ENCODE measurements at regions not wholly inside any gene's neighbourhood (a gene's known extent, or its start where the extent isn't known, plus 50 kb on each side); places are given as distances from the start of the nearest gene placed in this dataset.

DNA sequence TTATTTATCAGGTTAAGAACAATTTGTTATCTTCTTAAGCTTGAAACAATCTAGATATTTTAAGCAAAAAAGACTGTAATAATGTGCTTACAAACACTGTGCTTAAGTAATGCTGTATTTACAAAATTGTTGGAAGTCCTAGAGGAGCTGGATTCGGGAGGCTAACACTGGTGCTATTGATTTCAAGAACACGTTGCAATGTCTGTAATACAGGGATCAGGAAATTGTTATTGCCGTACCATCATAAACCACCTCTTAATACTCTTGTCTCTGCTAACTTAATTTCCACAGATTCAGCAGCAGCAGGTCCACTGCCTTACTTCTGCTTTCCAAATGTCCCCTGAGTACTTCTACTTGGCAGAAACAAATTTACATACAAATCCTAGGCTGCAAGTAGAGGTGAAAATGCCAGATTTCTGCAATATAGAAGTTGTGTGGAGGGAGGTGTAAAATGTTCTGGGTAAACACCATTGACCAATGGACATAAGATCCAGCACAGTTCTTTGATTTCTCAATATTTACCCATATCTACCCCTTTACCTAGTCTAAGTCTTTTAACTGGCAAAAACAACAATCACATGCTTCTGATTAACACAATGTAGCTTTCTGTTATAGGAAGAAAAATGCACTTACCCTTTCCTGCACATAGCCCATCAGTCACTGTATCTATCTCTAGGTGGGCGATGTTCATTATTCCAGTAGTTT, 663.4 kb downstream of the TMTC2 start:
- intact Hi-C loops (cut with micrococcal nuclease), result no loop called here
- Mint-ChIP-seq H3K4me1 (ENCODE audit: low read depth) (no peaks in the 10 kb centered on the region), H3K36me3 (ENCODE audit: low read depth) (no peaks in the 10 kb centered on the region), H3K27ac (no peak overlapping the region), H3K4me3 (no peak overlapping the region), H3K9me3 (no peaks in the 10 kb centered on the region), H3K27me3 (ENCODE audit: insufficient read depth) (no peaks in the 10 kb centered on the region)
- no peak for DNase-seq (ENCODE audit: low spot score)

DNA sequence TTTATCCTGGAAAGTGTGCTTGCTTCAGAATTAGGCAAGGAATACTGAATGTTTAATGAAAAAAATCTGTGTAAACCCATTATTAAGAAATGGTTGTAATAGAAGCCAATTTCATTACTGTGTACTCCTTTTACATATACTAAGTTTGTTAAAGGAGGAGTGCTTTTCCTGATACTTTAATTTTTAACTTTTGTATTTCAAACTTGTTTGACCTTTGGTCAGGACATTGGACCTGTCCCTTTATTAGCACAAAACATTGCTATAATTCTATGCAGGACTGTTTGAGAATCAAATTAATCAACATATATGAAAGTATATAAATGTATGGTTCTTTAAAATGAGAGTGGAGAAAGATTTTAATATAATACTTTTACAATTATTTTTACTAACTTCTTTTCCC, 659.6 kb downstream of the TMTC2 start:
- no peaks in the 10 kb centered on the region for H3K27me3 Mint-ChIP-seq (ENCODE audit: insufficient read depth)
- no peak overlapping the region for H3K27ac Mint-ChIP-seq
- H3K36me3 Mint-ChIP-seq (ENCODE audit: low read depth), result no peaks in the 10 kb centered on the region
- no peak for DNase-seq (ENCODE audit: low spot score)
- no peaks in the 10 kb centered on the region for H3K4me1 Mint-ChIP-seq (ENCODE audit: low read depth)
- no peak overlapping the region for H3K4me3 Mint-ChIP-seq
- intact Hi-C loops (cut with micrococcal nuclease), result no loop called here
- H3K9me3 Mint-ChIP-seq, result no peaks in the 10 kb centered on the region

DNA sequence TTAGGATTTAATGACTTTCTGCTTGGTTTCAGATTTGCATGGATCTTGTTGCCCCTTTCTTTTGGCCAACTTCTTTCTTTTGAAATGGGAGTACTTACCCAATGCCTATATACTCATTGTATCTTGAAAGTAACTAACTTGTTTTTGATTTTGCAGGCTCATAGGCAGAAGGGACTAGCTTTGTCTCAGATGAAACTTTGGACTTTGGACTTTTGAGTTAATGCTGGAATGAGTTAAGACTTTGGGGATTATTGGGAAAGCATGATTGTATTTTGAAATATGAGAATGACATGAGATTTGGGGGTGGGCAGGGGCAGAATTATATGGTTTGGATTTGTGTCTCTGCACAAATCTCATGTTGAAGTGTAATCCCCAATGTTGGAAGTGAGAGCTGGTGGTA, 657.1 kb downstream of the TMTC2 start:
- Mint-ChIP-seq H3K4me3 (no peak overlapping the region), H3K9me3 (no peaks in the 10 kb centered on the region)

DNA sequence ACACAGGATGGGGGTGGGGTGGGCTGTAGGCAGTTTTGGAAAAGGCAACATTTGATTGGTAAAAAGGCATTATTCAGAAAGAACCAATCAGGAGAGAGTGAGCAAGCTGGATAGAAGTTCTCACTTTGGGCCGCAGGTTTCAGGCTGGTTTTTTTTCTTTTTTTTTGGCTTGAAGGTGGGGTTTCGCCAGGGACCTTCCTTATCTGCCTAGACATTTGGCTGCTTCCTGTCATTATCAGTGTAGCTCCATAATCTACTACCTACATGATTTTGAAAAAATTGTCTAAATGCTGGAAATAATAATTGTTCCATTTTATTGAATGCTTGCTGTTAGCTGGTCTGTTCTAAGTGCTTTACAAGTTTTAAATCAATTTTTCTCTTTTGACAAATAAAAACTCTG, 649.0 kb downstream of the TMTC2 start:
- Mint-ChIP-seq H3K4me3 (no peak overlapping the region), H3K27me3 (ENCODE audit: insufficient read depth) (no peaks in the 10 kb centered on the region), H3K9me3 (no peaks in the 10 kb centered on the region), H3K27ac (no peak overlapping the region), H3K36me3 (ENCODE audit: low read depth) (no peaks in the 10 kb centered on the region), H3K4me1 (ENCODE audit: low read depth) (no peaks in the 10 kb centered on the region)
- intact Hi-C loops (cut with micrococcal nuclease), result no loop called here
- no peak for DNase-seq (ENCODE audit: low spot score)

More for the DNA sequence above, 657.1 kb downstream of the TMTC2 start:
- Mint-ChIP-seq H3K4me1 (ENCODE audit: low read depth) (no peaks in the 10 kb centered on the region), H3K27ac (no peak overlapping the region), H3K27me3 (ENCODE audit: insufficient read depth) (no peaks in the 10 kb centered on the region), H3K36me3 (ENCODE audit: low read depth) (no peaks in the 10 kb centered on the region)
- intact Hi-C loops (cut with micrococcal nuclease), result no loop called here
- no peak for DNase-seq (ENCODE audit: low spot score)

DNA sequence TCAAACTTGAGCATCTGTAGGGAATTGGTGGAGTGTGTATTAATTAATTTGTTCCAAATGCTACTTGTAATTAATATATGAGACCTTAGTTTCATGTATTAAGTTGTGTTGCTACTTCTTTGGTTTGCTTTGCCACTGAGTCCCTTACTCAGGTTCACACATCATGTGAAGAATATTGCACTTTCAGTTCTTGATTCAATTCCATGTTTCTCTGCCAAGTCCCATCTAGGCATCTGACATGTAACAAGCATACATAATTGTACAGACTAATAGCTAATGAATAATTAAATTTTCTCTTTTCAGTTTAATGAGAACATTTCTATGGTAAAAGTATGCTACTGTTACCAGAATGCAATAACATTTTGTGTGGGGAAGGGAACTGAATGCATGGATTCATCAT, 640.0 kb downstream of the TMTC2 start:
- Mint-ChIP-seq H3K4me3 (no peak overlapping the region), H3K27me3 (ENCODE audit: insufficient read depth) (no peaks in the 10 kb centered on the region), H3K4me1 (ENCODE audit: low read depth) (no peaks in the 10 kb centered on the region), H3K27ac (no peak overlapping the region), H3K9me3 (no peaks in the 10 kb centered on the region), H3K36me3 (ENCODE audit: low read depth) (no peaks in the 10 kb centered on the region)
- intact Hi-C loops (cut with micrococcal nuclease), result no loop called here
- no peak for DNase-seq (ENCODE audit: low spot score)

DNA sequence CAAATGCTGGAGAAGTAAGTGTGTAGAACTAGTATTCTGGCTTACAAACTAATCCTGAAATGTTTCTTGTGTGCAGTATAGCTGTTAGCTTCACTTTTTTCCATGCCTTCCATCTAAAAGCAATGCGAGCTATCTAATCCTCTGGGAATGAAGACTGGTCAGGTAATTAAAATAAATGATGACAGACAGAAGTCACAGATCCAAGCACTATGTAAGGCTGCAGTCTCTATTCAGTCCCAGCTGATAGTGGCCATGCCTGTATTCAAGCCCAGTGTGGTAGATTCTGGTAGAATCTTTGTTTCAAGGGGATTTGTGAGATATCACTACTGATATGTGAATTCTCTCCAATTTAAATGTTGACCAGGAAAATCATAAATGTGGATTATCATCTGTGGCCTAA, 637.2 kb downstream of the TMTC2 start:
- Mint-ChIP-seq H3K4me1 (ENCODE audit: low read depth) (no peaks in the 10 kb centered on the region), H3K36me3 (ENCODE audit: low read depth) (no peaks in the 10 kb centered on the region), H3K9me3 (no peaks in the 10 kb centered on the region), H3K4me3 (no peak overlapping the region), H3K27ac (no peak overlapping the region), H3K27me3 (ENCODE audit: insufficient read depth) (no peaks in the 10 kb centered on the region)
- DNase-seq (ENCODE audit: low spot score), result no peak
- intact Hi-C loops (cut with micrococcal nuclease), result no loop called here

DNA sequence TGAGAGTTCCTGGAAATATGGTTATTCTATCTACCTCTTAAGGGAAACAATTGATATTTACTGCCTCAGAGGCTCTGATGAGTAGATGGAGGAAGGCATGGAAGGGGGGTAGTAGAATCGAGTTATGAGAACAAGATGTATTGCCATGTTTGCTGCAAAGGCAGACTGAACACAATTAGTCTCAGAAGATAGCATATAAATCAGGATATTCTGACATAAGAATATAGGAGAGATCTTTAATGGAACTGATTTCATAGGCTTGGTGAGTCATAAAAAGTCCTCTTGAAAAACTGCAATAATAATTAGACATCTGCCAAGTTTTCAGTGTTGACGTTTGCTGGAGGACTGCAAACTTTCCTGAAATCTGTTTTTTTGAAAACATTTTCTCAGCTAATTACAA, 636.1 kb downstream of the TMTC2 start:
- Mint-ChIP-seq H3K36me3 (ENCODE audit: low read depth) (no peaks in the 10 kb centered on the region), H3K9me3 (no peaks in the 10 kb centered on the region), H3K4me3 (no peak overlapping the region), H3K27me3 (ENCODE audit: insufficient read depth) (no peaks in the 10 kb centered on the region), H3K4me1 (ENCODE audit: low read depth) (no peaks in the 10 kb centered on the region), H3K27ac (no peak overlapping the region)
- intact Hi-C loops (cut with micrococcal nuclease), result no loop called here
- DNase-seq (ENCODE audit: low spot score), result no peak

DNA sequence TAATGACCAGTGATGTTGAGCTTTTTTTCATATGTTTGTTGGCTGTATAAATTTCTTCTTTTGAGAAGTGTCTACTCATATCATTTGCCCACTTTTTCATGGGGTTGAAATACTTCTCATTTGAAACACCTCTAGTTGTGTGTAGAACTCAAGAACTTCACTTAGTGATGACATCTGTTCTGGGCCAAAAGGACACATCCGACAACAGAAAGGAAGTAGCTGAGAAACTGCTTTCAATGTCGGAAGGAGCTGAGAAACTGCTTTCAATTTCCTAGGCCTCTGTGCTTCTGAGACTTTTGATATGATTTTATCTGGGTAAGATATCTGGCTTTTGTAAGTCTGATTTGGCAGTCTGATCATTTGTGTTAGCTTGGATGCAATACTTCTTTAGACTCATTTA, 635.3 kb downstream of the TMTC2 start:
- intact Hi-C loops (cut with micrococcal nuclease), result no loop called here
- DNase-seq (ENCODE audit: low spot score), result no peak
- no peaks in the 10 kb centered on the region for H3K9me3 Mint-ChIP-seq
- H3K27ac Mint-ChIP-seq, result no peak overlapping the region
- no peaks in the 10 kb centered on the region for H3K4me1 Mint-ChIP-seq (ENCODE audit: low read depth)
- H3K4me3 Mint-ChIP-seq, result no peak overlapping the region
- no peaks in the 10 kb centered on the region for H3K36me3 Mint-ChIP-seq (ENCODE audit: low read depth)
- H3K27me3 Mint-ChIP-seq (ENCODE audit: insufficient read depth), result no peaks in the 10 kb centered on the region

DNA sequence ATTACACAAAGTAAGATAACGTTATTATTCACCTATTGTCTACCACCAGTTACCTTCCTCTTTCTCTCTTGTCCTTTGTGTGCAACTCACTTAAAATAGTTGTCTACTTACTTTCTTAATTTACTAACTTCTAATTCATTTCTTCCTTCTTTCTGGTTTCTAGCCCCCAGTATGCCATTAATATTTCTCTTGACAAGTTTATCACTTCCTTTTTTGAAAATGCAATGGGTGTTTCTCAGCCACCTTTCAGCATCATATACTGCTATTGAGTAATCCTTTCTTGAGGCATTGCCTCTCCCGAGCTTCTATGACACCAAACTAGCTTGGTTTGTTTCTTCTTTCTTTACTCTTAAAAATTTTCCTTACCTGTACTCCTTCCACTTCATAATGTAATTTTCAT, 633.6 kb downstream of the TMTC2 start:
- no peaks in the 10 kb centered on the region for H3K4me1 Mint-ChIP-seq (ENCODE audit: low read depth)
- H3K9me3 Mint-ChIP-seq, result no peaks in the 10 kb centered on the region
- H3K27me3 Mint-ChIP-seq (ENCODE audit: insufficient read depth), result no peaks in the 10 kb centered on the region
- no peaks in the 10 kb centered on the region for H3K36me3 Mint-ChIP-seq (ENCODE audit: low read depth)
- no peak overlapping the region for H3K27ac Mint-ChIP-seq
- no peak overlapping the region for H3K4me3 Mint-ChIP-seq
- intact Hi-C loops (cut with micrococcal nuclease), result no loop called here
- no peak for DNase-seq (ENCODE audit: low spot score)

DNA sequence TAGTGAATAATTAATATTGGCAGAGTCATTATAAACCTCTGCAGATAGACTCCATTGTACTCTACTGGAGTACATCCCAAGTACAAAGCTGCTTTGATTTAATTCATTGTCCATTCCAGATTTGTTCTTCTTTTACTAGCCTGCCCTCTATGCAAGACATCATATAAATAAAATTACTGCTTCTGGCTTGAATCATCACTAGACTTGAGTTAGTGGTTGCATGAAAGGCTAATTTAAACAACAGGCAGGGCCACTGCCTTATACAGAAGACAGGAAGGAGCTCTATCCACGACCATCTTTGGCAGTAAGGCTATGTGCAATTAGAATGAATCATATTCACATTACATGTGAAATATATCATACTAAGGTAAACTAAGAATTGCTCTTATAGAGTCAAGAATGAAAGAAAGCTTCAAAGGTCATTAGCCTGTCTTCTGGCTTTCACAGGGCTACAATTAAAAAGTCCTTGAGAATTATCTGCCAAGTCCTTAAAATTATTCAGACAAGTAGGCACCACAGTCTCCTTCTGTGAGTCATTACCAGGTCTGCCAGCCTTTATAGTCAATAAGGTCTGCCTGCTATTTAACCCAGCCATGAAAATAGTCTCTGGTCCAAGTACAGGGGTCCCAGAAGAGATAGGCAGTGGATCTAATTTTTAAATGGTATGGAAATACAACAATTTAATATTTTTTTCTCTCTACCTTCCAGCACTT, 631.8 kb downstream of the TMTC2 start:
- no peaks in the 10 kb centered on the region for H3K36me3 Mint-ChIP-seq (ENCODE audit: low read depth)
- no peak overlapping the region for H3K4me3 Mint-ChIP-seq
- no peaks in the 10 kb centered on the region for H3K27me3 Mint-ChIP-seq (ENCODE audit: insufficient read depth)
- intact Hi-C loops (cut with micrococcal nuclease), result no loop called here
- H3K27ac Mint-ChIP-seq, result no peak overlapping the region
- H3K9me3 Mint-ChIP-seq, result no peaks in the 10 kb centered on the region
- H3K4me1 Mint-ChIP-seq (ENCODE audit: low read depth), result no peaks in the 10 kb centered on the region
- no peak for DNase-seq (ENCODE audit: low spot score)

DNA sequence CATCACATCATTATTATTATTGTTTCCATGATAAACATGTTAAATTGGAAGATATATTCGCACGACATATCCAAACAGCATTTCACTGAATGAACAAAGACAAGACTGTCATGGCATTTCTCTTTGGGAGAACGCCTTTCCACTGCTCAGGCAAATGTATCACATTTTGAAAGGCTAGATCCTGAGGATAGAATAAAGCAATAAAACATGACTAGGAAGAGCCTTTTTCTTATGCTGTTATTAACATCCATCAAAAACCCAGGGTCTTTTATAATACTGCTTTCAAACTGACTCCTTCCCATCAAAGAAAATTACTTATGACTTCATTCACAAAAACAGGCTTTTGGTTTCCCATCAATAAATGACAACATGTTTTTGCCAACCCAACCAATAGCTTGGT, 630.9 kb downstream of the TMTC2 start:
- H3K27ac Mint-ChIP-seq, result no peak overlapping the region
- H3K9me3 Mint-ChIP-seq, result no peaks in the 10 kb centered on the region
- no peaks in the 10 kb centered on the region for H3K4me1 Mint-ChIP-seq (ENCODE audit: low read depth)
- no peak for DNase-seq (ENCODE audit: low spot score)
- intact Hi-C loops (cut with micrococcal nuclease), result no loop called here
- no peaks in the 10 kb centered on the region for H3K27me3 Mint-ChIP-seq (ENCODE audit: insufficient read depth)
- no peaks in the 10 kb centered on the region for H3K36me3 Mint-ChIP-seq (ENCODE audit: low read depth)
- H3K4me3 Mint-ChIP-seq, result no peak overlapping the region

DNA sequence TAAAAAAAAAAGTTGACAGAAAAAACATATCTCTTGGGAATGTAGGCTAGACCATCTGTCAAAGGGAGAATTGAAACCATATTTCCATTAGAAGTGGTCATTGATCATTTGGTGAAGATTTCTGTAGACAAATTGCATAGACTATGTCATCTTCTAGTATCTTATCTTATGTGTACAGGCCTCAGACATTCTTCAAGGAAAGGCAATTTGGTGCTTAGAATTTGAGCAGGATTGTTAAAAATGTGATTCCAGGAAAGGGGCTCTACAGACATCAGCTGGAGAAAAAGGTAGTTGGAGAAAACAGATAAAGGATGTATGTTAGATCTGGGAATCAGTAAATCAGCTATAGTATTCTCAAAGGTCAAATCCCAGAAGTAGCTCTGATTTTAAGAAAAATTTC, 627.1 kb downstream of the TMTC2 start:
- no peaks in the 10 kb centered on the region for H3K36me3 Mint-ChIP-seq (ENCODE audit: low read depth)
- H3K27me3 Mint-ChIP-seq (ENCODE audit: insufficient read depth), result no peaks in the 10 kb centered on the region
- no peaks in the 10 kb centered on the region for H3K4me1 Mint-ChIP-seq (ENCODE audit: low read depth)
- intact Hi-C loops (cut with micrococcal nuclease), result no loop called here
- H3K27ac Mint-ChIP-seq, result no peak overlapping the region
- no peaks in the 10 kb centered on the region for H3K9me3 Mint-ChIP-seq
- no peak for DNase-seq (ENCODE audit: low spot score)
- H3K4me3 Mint-ChIP-seq, result no peak overlapping the region

DNA sequence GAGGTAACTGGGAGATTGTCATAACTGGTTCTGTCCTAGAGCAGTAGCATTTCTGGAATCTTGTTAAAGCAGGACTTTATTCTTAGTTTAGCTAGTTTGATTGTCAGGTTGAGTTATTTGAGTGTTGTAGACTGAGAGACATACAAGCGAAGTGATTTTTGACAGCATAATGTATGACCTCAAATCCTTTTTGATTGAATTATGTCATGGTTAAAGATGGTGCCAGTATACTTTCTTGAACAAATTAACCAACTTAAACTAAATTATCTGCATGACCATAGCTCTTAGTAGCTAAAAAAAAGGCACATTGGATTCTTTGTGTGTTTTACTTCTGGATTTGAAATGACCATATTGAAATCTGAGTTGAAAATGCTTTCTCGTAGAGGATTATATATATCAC, 626.6 kb downstream of the TMTC2 start:
- no peak for DNase-seq (ENCODE audit: low spot score)
- intact Hi-C loops (cut with micrococcal nuclease), result no loop called here
- Mint-ChIP-seq H3K9me3 (no peaks in the 10 kb centered on the region), H3K27ac (no peak overlapping the region), H3K27me3 (ENCODE audit: insufficient read depth) (no peaks in the 10 kb centered on the region), H3K36me3 (ENCODE audit: low read depth) (no peaks in the 10 kb centered on the region), H3K4me3 (no peak overlapping the region), H3K4me1 (ENCODE audit: low read depth) (no peaks in the 10 kb centered on the region)

DNA sequence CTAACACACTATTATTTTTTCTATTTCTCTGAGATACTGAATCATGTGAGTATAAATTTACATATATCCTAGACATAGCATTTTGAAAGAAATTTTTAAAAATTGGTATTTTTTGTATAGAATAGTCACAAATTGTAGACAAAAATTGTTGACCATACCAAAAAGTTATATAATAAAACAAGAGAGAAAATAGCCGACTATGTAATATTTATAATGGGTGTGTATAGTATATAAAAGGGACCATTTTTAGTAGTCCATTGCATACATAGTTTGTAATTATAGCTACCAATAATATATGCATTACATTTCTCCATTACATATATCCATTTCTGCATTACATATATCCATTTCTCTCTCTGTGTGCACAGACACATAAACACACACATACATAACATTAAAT, 590.2 kb downstream of the TMTC2 start:
- H3K9me3 Mint-ChIP-seq, result peaks cover 10% of the 10 kb centered on the region
- intact Hi-C loops (cut with micrococcal nuclease), result no loop called here
- H3K36me3 Mint-ChIP-seq (ENCODE audit: low read depth), result no peaks in the 10 kb centered on the region
- no peak for DNase-seq (ENCODE audit: low spot score)
- no peak overlapping the region for H3K4me3 Mint-ChIP-seq
- H3K27me3 Mint-ChIP-seq (ENCODE audit: insufficient read depth), result no peaks in the 10 kb centered on the region
- no peak overlapping the region for H3K27ac Mint-ChIP-seq
- H3K4me1 Mint-ChIP-seq (ENCODE audit: low read depth), result no peaks in the 10 kb centered on the region

All from activated T-helper 1 cell treated with anti-CD3 and anti-CD28 coated beads, Interleukin-12 subunit alpha, Interleukin-12 subunit beta, Interleukin-2, Interleukin-4 antibody, amounts not matched to agents 30 ng/mL and 10 ng/mL and 1 ng/mL, durations not matched to agents 14 hours and 24 hours and 36 hours (primary cell).